Keratinocyte (primary cell): ENCODE measurements at regions not wholly inside any gene's neighbourhood (a gene's known extent, or its start where the extent isn't known, plus 50 kb on each side); places are given as distances from the start of the nearest gene placed in this dataset.

Experiments
- DNase-seq: peaks from one replicate; pipeline ENCODE4 v3.0.0-alpha.2; 2011; ENCODE audit warnings: low read depth, missing footprints, low spot score
- FAIRE-seq: peaks from 2 replicates; lab custom pipeline; 2011; peaks lifted over from hg19 to GRCh38; lab: Jason Lieb, UNC
- H2AFZ ChIP-seq: 2 replicates; pipeline ENCODE4 v1.6.0; 2012; ENCODE audit warnings: low read length, control low read depth, inconsistent platforms; ENCODE audit not compliant: control insufficient read depth
- H3K27ac ChIP-seq: 2 replicates; pipeline ENCODE4 v1.5.1; 2011; ENCODE audit warnings: low read length; ENCODE audit not compliant: control insufficient read depth, insufficient read depth
- H3K27me3 ChIP-seq: 3 replicates; pipeline ENCODE4 v1.6.0; 2011; ENCODE audit warnings: low read length; ENCODE audit not compliant: control insufficient read depth, insufficient read depth; ENCODE audit errors: extremely low read depth
- H3K36me3 ChIP-seq, 2 experiments: 2 replicates in 1 of 2; 3 replicates in 1 of 2; pipeline ENCODE4 v1.5.1; 2011; ENCODE audit warnings: low read length in 2 of 2, mild to moderate bottlenecking in 1 of 2; ENCODE audit not compliant: control insufficient read depth in 2 of 2, insufficient read depth in 2 of 2; ENCODE audit errors: extremely low read depth in 1 of 2
- H3K4me1 ChIP-seq: 3 replicates; pipeline ENCODE4 v1.5.1; 2011; ENCODE audit warnings: low read length; ENCODE audit not compliant: control insufficient read depth, insufficient read depth; ENCODE audit errors: extremely low read depth
- H3K4me2 ChIP-seq: 3 replicates; pipeline ENCODE4 v1.6.0; 2011; ENCODE audit warnings: low read depth, low read length; ENCODE audit not compliant: control insufficient read depth, insufficient read depth; ENCODE audit errors: extremely low read depth
- H3K4me3 ChIP-seq, 3 experiments: fragments of 200-600 bp in 1 of 3; sonication (generic) in 1 of 3; 2 replicates in 2 of 3; 3 replicates in 1 of 3; pipeline ENCODE4 v1.5.1; 2011 to 2016; ENCODE audit warnings: low read length in 3 of 3, mild to moderate bottlenecking in 3 of 3, control low read depth in 2 of 3, inconsistent platforms in 1 of 3, low read depth in 1 of 3, mixed read lengths in 1 of 3, mixed run types in 1 of 3, moderate library complexity in 1 of 3; ENCODE audit not compliant: control insufficient read depth in 2 of 3, insufficient read depth in 2 of 3; ENCODE audit errors: extremely low read depth in 1 of 3
- H3K79me2 ChIP-seq: 2 replicates; pipeline ENCODE4 v1.6.0; 2012; ENCODE audit warnings: low read length; ENCODE audit not compliant: control insufficient read depth, insufficient read depth
- H3K9ac ChIP-seq: 3 replicates; pipeline ENCODE4 v1.6.0; 2011; ENCODE audit warnings: low read length; ENCODE audit not compliant: control insufficient read depth, insufficient read depth; ENCODE audit errors: extremely low read depth
- H3K9me1 ChIP-seq: 3 replicates; pipeline ENCODE4 v1.6.0; 2011; ENCODE audit warnings: low read length; ENCODE audit not compliant: control insufficient read depth, insufficient read depth; ENCODE audit errors: extremely low read depth
- H3K9me3 ChIP-seq: 2 replicates; pipeline ENCODE4 v1.5.1; 2012; ENCODE audit warnings: low read depth, low read length; ENCODE audit not compliant: control insufficient read depth
- H4K20me1 ChIP-seq: 3 replicates; pipeline ENCODE4 v1.6.0; 2011; ENCODE audit warnings: low read length; ENCODE audit not compliant: control insufficient read depth, insufficient read depth; ENCODE audit errors: extremely low read depth
- EZH2 ChIP-seq: IDR thresholded peaks from one replicate; pipeline ENCODE4 v1.6.1; 2012; ENCODE audit warnings: inconsistent platforms, mild to moderate bottlenecking, low read length, moderate library complexity
- dilution Hi-C: fragments of 300-500 bp; cut with MboI; formaldehyde crosslinking; loops from one replicate; pipeline ENCODE4 v1.7.0; 2020; ENCODE audit warnings: low sequenced_read_pairs; ENCODE audit not compliant: extremely low pct_ligation_motif_present
- TF ChIP-seq, protein P1 (sequence below), 3 experiments: IDR thresholded peaks in 1 of 3; conservative IDR thresholded peaks in 1 of 3; optimal IDR thresholded peaks in 1 of 3; 2 replicates in 2 of 3; 3 replicates in 1 of 3; pipeline versions ENCODE3 to v1.5.1; 2011; ENCODE audit warnings: low read length in 3 of 3, mild to moderate bottlenecking in 3 of 3, moderate library complexity in 2 of 3, control low read depth in 1 of 3, inconsistent platforms in 1 of 3; ENCODE audit not compliant: insufficient read depth in 2 of 3; ENCODE audit errors: extremely low read depth in 1 of 3

DNA sequence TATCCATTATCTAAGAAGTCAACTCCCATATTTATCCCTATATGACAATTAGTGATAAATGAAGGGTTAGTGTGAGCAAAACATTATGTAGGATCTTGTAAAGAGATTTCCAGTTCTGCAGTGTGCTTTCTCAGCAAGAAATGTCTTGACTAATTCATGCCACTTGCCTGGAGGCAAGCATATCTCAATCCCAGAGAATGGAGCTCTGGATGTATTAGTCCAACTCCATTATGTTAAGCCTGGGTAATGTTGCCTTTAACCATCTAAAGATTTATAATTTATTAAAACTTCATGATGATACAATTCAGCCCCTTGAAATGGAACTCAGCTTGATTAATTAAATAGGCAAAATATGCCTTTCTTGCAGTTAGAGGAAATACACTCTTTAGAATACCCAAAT lies 1079.9 kb upstream of the LRRTM3 start:
- dilution Hi-C loops, result no loop called here
- Histone ChIP-seq H3K9ac (no peak overlapping the region), H2AFZ (no peak overlapping the region), H3K4me1 (no peaks in the 10 kb centered on the region), H3K27ac (no peak overlapping the region), H4K20me1 (no peaks in the 10 kb centered on the region), H3K79me2 (no peaks in the 10 kb centered on the region), H3K36me3 (no peaks in the 10 kb centered on the region), H3K4me2 (no peak overlapping the region), H3K4me3 (no peak overlapping the region), H3K27me3 (no peaks in the 10 kb centered on the region), H3K9me1 (no peaks in the 10 kb centered on the region), H3K9me3 (no peaks in the 10 kb centered on the region)
- FAIRE-seq, result no peak
- TF ChIP-seq, protein P1, sequence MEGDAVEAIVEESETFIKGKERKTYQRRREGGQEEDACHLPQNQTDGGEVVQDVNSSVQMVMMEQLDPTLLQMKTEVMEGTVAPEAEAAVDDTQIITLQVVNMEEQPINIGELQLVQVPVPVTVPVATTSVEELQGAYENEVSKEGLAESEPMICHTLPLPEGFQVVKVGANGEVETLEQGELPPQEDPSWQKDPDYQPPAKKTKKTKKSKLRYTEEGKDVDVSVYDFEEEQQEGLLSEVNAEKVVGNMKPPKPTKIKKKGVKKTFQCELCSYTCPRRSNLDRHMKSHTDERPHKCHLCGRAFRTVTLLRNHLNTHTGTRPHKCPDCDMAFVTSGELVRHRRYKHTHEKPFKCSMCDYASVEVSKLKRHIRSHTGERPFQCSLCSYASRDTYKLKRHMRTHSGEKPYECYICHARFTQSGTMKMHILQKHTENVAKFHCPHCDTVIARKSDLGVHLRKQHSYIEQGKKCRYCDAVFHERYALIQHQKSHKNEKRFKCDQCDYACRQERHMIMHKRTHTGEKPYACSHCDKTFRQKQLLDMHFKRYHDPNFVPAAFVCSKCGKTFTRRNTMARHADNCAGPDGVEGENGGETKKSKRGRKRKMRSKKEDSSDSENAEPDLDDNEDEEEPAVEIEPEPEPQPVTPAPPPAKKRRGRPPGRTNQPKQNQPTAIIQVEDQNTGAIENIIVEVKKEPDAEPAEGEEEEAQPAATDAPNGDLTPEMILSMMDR (optimal IDR thresholded peaks at IDR 0.05 in 1 of 3, IDR thresholded peaks at IDR 0.05 in 1 of 3, conservative IDR thresholded peaks at IDR 0.05 in 1 of 3; ENCODE audit: extremely low read depth in 1 of 3, insufficient read depth in 2 of 3, low read length in 3 of 3), result no peak
- TF ChIP-seq EZH2, result no peak
- DNase-seq, result no peak

DNA sequence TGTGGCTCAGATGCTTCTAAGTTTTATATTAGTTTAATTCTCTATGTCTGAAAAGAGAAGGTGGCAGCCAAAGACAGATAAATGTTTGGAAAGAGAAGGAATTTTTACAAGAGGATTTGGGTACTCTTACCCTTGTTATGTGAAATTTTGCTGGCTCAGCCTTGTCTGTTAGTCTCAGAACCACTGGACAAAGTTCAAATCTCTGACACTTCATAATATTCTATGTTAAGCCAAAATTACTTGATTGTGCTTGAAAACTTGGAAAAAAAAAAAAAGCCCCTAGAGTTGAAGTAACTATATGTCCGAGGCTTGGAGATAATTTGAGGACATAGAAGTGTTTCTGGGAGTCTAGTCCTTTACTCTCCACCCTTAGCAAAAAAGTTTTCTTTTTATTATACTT lies 1079.3 kb upstream of the LRRTM3 start:
- dilution Hi-C loops, result no loop called here
- no peaks in the 10 kb centered on the region for H3K9me1 ChIP-seq
- H3K36me3 ChIP-seq, result no peaks in the 10 kb centered on the region
- H3K4me1 ChIP-seq, result no peaks in the 10 kb centered on the region
- H3K27ac ChIP-seq, result no peak overlapping the region
- H3K4me2 ChIP-seq, result no peak overlapping the region
- H4K20me1 ChIP-seq, result no peaks in the 10 kb centered on the region
- H3K9me3 ChIP-seq, result no peaks in the 10 kb centered on the region
- no peak overlapping the region for H3K9ac ChIP-seq
- H2AFZ ChIP-seq, result no peak overlapping the region
- FAIRE-seq, result no peak
- H3K4me3 ChIP-seq, result no peak overlapping the region
- no peaks in the 10 kb centered on the region for H3K79me2 ChIP-seq
- no peak for TF ChIP-seq EZH2
- TF ChIP-seq, protein P1 (optimal IDR thresholded peaks at IDR 0.05 in 1 of 3, IDR thresholded peaks at IDR 0.05 in 1 of 3, conservative IDR thresholded peaks at IDR 0.05 in 1 of 3; ENCODE audit: extremely low read depth in 1 of 3, insufficient read depth in 2 of 3, low read length in 3 of 3), result no peak
- DNase-seq, result no peak
- H3K27me3 ChIP-seq, result no peaks in the 10 kb centered on the region
